Ectodermal cell (in vitro differentiated cells): ENCODE measurements at regions not wholly inside any gene's neighbourhood (a gene's known extent, or its start where the extent isn't known, plus 50 kb on each side); places are given as distances from the start of the nearest gene placed in this dataset.
"Not testable (repeated sequence)": the region's sequence is repeated elsewhere in the genome, so short reads cannot be mapped to it uniquely, and the experiment has no call there.

Experiments
- H3K27ac ChIP-seq: 2 replicates; pipeline ENCODE4 v1.7.0; 2013; ENCODE audit warnings: mild to moderate bottlenecking, low read depth, low read length; ENCODE audit not compliant: insufficient read depth, poor library complexity, severe bottlenecking
- H3K27me3 ChIP-seq: 2 replicates; pipeline ENCODE4 v1.7.0; 2013; ENCODE audit warnings: mild to moderate bottlenecking, low read length; ENCODE audit not compliant: insufficient read depth, control insufficient read depth, poor library complexity, severe bottlenecking
- H3K36me3 ChIP-seq: one replicate; pipeline ENCODE4 v1.7.0; 2013; ENCODE audit warnings: low read length; ENCODE audit not compliant: control insufficient read depth, insufficient read depth
- H3K4me1 ChIP-seq: one replicate; pipeline ENCODE4 v1.7.0; 2013; ENCODE audit warnings: low read length; ENCODE audit not compliant: control insufficient read depth, insufficient read depth
- H3K4me3 ChIP-seq: 2 replicates; pipeline ENCODE4 v1.7.0; 2013; ENCODE audit warnings: low read depth, low read length, control low read depth; ENCODE audit not compliant: insufficient read depth
- H3K9me3 ChIP-seq: 2 replicates; pipeline ENCODE4 v1.7.0; 2013; ENCODE audit warnings: mild to moderate bottlenecking, low read length, moderate library complexity; ENCODE audit not compliant: control insufficient read depth
- WGBS, 2 experiments: methylation state at CpG; one replicate each; pipeline ENCODE4 v1.1.7; 2013; ENCODE audit warnings: missing lambda C conversion rate in 2 of 2; 5-methylcytosine and 5-hydroxymethylcytosine counted together

DNA sequence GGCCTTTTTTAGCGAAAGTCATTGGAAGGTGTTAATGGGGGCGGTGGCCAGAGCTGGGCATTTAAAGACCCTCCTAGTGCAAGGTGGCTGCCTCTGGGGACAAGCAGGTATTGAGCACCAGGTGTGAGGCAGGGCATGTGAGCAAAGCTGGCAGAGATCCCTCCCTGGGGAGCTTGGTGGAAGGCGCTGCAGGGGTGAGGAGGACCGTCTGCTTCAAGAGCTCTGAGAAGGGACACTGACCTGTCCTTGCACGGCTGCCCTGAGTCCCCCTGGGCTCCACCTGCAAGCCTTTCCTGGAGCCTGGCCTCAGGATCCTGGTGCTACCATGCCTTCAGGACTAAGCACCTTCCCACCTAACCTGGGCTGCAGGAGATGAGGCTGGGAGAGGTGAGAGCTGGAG is 127.0 kb upstream of the CIBAR2 start:
- H3K9me3 ChIP-seq = no peaks in the 10 kb centered on the region
- H3K4me3 ChIP-seq = no peak overlapping the region
- H3K36me3 ChIP-seq = no peaks in the 10 kb centered on the region
- peaks cover 3% of the 10 kb centered on the region for H3K27me3 ChIP-seq
- 92% methylated on average over 5 of the region's 5 CpGs for WGBS, 2 experiments
- H3K27ac ChIP-seq = no peak overlapping the region
- H3K4me1 ChIP-seq = peaks cover 12% of the 10 kb centered on the region

DNA sequence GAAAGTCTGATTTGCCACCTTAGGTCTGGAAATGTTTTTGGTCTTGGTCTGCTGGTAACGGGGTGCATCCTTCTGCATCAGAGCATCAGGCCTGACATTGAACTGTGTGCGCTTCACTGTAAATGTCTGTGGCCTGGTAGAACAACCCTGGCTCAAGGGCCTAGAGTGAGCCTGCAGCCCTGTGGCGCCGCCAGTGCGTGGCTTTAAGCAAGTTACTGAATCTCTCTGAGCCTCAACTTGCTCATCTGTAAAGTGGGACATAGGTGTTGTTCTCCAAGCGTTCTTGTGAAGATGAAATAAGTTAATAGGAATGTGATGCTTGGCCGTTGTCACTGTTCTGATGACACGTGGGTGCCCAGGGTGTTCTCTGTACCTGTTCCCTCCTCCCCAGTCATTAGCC is 127.6 kb upstream of the CIBAR2 start:
- Histone ChIP-seq H3K27ac (no peak overlapping the region), H3K36me3 (no peaks in the 10 kb centered on the region), H3K4me1 (peaks cover 8% of the 10 kb centered on the region), H3K4me3 (no peak overlapping the region), H3K27me3 (peaks cover 3% of the 10 kb centered on the region), H3K9me3 (no peaks in the 10 kb centered on the region)
- WGBS, 2 experiments = 92 to 94% methylated on average over 8 of the region's 8 CpGs

DNA sequence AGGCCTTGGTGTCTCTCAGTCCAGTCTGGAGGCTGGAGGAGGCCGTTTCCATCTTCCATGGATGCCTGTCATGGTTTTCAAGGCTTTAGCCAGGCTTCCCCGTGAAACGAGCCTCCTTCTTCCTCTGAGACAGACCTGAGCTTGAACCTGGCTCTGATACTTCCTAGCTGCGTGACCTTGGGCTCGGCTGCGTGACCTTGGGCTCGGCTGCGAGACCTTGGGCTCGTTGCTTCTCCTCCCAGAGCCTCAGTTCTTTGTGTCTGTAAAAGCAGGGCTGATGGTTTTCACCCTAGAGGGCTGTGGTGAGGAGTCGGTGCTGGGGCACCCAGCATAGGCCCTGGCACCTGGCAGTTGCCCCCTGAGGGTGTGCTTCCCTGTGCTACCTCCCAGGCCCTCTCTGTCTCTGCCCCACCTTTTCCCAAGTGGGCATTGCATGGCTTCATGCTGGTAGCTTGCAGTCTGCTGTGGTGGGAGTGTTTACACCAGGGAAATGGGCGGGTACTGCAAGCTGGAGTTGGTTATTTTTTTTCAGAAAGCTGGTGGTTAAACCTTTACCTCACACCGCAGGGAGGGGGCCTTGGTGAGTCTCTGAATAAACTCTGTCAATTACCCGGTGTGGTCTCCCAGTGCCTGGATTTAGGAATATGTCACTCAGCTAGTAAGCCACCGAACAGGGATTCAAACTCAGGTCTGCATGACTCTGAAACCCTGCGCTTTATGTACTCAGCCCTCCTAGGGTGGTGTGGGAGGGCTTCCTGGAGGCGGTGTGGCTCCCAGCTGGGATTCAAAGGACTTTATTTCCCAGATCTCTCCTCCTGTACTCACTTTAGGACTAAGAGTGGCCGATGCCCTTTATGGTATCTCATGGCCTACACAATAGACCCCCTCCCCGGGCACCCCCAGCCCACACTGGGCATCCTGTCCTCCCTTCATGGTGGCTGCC is 129.0 kb upstream of the CIBAR2 start:
- peaks cover 3% of the 10 kb centered on the region for H3K27me3 ChIP-seq
- H3K4me3 ChIP-seq = no peak overlapping the region
- WGBS, 2 experiments = 85 to 86% methylated on average over 18 of the region's 18 CpGs
- no peaks in the 10 kb centered on the region for H3K36me3 ChIP-seq
- H3K27ac ChIP-seq = no peak overlapping the region
- no peaks in the 10 kb centered on the region for H3K9me3 ChIP-seq
- H3K4me1 ChIP-seq = peaks cover 5% of the 10 kb centered on the region

DNA sequence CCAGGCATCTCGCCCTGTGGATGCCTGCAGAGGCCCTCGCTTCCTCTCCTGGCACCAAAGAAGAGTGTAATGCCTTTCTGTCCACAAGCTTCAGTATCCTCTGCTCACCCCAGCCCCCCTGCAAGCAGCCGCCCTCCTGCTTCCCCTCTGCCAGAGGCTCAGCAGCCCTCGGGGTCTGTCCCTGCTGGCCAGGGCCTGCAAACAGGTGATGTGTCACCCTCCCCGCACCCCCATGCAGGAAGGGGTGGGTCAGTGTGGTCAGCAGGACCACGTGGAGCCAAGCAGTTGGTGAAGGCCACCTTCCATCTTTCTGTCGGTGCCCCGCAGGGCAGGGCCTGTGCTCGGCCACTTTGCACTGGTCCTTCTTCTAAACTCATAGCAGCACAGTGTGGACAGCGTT is 129.9 kb upstream of the CIBAR2 start:
- Histone ChIP-seq H3K4me3 (no peak overlapping the region), H3K4me1 (peaks cover 12% of the 10 kb centered on the region), H3K27ac (no peak overlapping the region), H3K27me3 (peaks cover 3% of the 10 kb centered on the region), H3K36me3 (no peaks in the 10 kb centered on the region), H3K9me3 (no peaks in the 10 kb centered on the region)
- 79 to 81% methylated on average over 10 of the region's 10 CpGs for WGBS, 2 experiments

DNA sequence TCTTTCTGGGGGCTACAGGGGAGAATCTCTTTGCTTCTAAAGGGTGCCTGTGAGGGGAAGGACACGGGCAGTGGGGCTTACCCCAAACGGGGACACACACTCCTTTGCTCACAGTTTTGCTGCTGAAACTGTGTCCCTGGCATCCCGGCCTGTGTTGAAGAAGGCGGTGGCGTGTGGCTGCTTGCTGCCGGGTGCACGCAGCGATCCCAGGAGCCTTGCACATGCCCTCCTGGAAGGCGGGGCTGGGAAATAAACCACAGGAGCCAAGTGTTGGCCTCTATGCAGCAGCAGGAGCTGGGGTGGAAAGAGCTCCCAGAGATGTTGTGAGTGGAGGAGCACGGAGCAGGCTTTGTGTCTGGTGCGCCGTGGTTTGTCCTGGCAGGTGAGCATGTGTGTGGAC is 131.0 kb upstream of the CIBAR2 start:
- no peaks in the 10 kb centered on the region for H3K36me3 ChIP-seq
- WGBS, 2 experiments = 92 to 93% methylated on average over 12 of the region's 12 CpGs
- no peak overlapping the region for H3K27ac ChIP-seq
- peaks cover 11% of the 10 kb centered on the region for H3K4me1 ChIP-seq
- no peaks in the 10 kb centered on the region for H3K9me3 ChIP-seq
- peaks cover 3% of the 10 kb centered on the region for H3K27me3 ChIP-seq
- no peak overlapping the region for H3K4me3 ChIP-seq

DNA sequence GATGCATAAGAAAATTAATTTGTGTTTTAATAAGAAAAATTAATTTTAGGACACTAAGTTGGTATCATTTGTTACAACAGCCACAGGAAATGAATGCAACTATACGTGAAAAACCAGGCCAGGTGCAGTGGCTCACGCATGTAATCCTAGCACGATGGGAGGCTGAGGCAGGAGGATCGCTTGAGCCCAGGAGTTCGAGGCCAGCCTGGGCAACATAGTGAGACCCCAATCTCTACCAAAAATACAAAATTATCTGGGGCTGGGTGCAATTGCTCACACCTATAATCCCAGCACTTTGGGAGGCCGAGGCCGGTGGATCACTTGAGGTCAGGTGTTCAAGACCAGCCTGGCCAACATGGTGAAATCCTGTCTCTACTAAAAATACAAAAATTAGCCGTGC is 132.2 kb upstream of the CIBAR2 start:
- H3K27ac ChIP-seq, H3K9me3 ChIP-seq, H3K27me3 ChIP-seq, H3K4me3 ChIP-seq, H3K36me3 ChIP-seq: not testable (repeated sequence)
- H3K4me1 ChIP-seq = peaks cover 11% of the 10 kb centered on the region
- WGBS, 2 experiments = 94 to 95% methylated on average over 8 of the region's 8 CpGs

DNA sequence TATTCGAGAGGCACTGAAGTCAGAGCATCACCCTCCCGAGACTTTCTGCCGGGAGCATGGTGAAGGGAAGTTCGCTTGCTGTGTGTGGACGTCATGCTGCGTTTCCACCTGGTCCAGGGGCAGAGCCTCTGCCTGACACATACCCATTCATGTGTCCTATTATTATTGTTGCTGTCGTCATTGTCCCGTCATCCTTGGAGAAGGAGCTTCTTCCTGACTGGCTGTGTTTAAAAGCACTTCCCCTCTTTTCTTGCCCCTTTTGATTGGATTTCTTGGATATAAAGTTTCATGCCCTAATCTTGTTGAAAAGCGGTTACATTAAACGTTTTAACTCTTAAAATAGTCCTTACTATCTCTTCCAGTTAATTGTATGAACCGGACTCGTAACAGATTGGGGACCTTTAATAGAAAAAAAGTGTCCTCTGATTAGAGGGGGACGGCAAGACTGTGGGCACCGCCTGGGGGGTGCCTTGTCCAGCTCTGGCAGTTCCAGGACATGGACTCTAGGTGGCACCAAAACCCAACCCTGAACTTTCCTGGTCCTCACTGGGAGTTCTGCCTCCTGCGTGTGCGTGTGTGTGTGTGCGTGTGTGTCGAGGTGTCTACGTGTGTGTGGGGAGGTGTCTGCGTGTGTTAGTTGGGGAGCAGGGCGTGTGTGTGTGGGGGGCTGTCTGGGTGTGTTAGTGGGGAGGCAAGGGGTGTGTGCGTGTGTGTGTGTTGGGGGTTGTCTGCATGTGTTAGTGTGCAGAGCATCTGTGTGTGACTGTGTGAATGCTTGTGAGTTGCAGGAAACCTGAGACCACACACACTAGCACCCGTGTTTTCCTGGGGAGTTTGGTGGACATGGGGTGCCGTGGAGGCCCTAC is 133.3 kb upstream of the CIBAR2 start:
- H3K4me1 ChIP-seq = peaks cover 15% of the 10 kb centered on the region
- H3K27ac ChIP-seq = no peak overlapping the region
- no peaks in the 10 kb centered on the region for H3K36me3 ChIP-seq
- WGBS, 2 experiments = 36 to 40% methylated on average over 24 of the region's 24 CpGs
- no peak overlapping the region for H3K4me3 ChIP-seq
- H3K9me3 ChIP-seq = no peaks in the 10 kb centered on the region
- H3K27me3 ChIP-seq = no peaks in the 10 kb centered on the region

DNA sequence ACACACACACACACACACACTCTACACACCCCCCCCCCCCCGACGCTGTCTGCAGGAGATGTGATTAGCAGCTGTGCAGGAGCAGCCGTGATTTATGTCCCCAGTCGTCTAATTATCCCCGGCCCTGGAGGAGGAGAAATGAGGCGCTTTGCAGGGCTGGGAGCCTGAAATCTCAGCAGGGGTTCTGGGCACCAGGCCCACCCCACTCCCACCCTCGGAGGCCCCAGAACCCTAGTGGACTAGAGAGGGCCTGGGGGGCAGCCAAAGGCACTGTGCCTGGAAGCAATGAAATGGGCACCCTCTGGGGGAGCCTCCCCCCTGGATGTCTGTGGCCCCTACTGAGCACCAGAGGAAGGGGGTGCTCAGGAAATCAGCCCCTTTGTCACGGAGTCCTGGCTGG is 134.2 kb upstream of the CIBAR2 start:
- Histone ChIP-seq H3K4me1 (peaks cover 15% of the 10 kb centered on the region), H3K4me3 (no peak overlapping the region), H3K27ac (no peak overlapping the region), H3K36me3 (no peaks in the 10 kb centered on the region), H3K27me3 (no peaks in the 10 kb centered on the region), H3K9me3 (no peaks in the 10 kb centered on the region)
- 64 to 70% methylated on average over 6 of the region's 8 CpGs for WGBS, 2 experiments

DNA sequence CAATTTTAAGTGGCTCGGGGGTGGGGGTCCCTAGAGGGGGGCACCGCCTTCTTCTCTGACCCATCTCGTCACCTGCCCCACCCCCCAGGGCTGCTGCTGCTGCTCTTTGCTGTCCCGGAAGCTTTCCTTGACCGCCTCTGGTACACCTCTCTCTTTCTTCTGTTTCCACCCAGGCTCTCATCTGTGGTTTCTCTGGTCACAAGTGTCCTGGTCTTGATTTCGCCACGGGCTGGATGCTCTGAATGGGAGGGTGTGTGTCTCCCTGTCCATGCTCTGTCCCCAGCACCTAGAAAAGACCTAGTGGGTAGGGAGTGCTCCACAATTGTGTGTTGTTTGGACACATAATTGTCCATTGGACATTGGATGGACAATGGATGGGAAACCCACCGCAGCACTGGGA is 134.7 kb upstream of the CIBAR2 start:
- H3K4me1 ChIP-seq = peaks cover 15% of the 10 kb centered on the region
- H3K4me3 ChIP-seq = no peak overlapping the region
- H3K27ac ChIP-seq = no peak overlapping the region
- H3K27me3 ChIP-seq = no peaks in the 10 kb centered on the region
- WGBS, 2 experiments = 82 to 84% methylated on average over 8 of the region's 8 CpGs
- no peaks in the 10 kb centered on the region for H3K36me3 ChIP-seq
- no peaks in the 10 kb centered on the region for H3K9me3 ChIP-seq

DNA sequence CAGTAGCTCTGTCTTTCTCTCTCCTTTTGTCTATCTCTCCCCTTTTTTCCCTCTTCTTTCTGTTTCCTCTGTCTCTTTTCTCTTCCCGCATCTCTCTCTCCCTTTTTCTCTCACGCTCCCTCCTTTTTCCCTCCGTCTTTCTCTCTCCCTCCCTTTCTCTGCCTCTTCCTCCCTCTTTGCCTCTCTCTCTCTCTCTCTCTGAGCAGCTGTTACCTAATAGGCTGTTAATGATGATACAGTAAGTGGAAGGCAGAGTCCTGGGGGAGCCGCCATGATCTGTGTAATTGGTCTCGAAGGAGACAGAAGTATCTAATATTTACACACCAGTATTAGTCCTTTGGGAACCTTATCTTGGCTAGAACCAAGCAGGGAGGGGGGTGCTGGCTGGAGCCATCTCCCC is 136.1 kb upstream of the CIBAR2 start:
- 91% methylated on average over 4 to 5 of the region's 5 CpGs for WGBS, 2 experiments
- Histone ChIP-seq H3K27ac (no peak overlapping the region), H3K9me3 (no peaks in the 10 kb centered on the region), H3K36me3 (no peaks in the 10 kb centered on the region), H3K4me1 (peaks cover 15% of the 10 kb centered on the region), H3K27me3 (no peaks in the 10 kb centered on the region), H3K4me3 (no peak overlapping the region)
